Activated naive CD4-positive, alpha-beta T cell treated with anti-CD3 and anti-CD28 coated beads for 36 hours (primary cell): ENCODE measurements at regions not wholly inside any gene's neighbourhood (a gene's known extent, or its start where the extent isn't known, plus 50 kb on each side); places are given as distances from the start of the nearest gene placed in this dataset.

Source experiments
- CTCF ChIA-PET: fragments of 350-600 bp; sonication (Branson Sonifier 250); formaldehyde crosslinking; loops from one replicate; lab custom pipeline; 2021; ENCODE audit warnings: antibody characterized with exemption; lab: Charles Lee
- DNase-seq: peaks from one replicate; pipeline ENCODE4 v3.0.0-alpha.2; 2020
- H3K27ac Mint-ChIP-seq: one replicate; pipeline ENCODE4 v1.8.0; 2021; ENCODE audit warnings: mild to moderate bottlenecking, mixed read lengths
- H3K27me3 Mint-ChIP-seq: one replicate; pipeline ENCODE4 v1.8.0; 2021; ENCODE audit warnings: low read depth, mixed read lengths
- H3K36me3 Mint-ChIP-seq: one replicate; pipeline ENCODE4 v1.8.0; 2021; ENCODE audit warnings: low read depth, mixed read lengths
- H3K4me1 Mint-ChIP-seq: one replicate; pipeline ENCODE4 v1.8.0; 2021; ENCODE audit warnings: low read depth, mixed read lengths
- H3K4me3 Mint-ChIP-seq: one replicate; pipeline ENCODE4 v1.8.0; 2021; ENCODE audit warnings: mild to moderate bottlenecking, moderate library complexity, mixed read lengths
- H3K9me3 Mint-ChIP-seq: one replicate; pipeline ENCODE4 v1.8.0; 2021; ENCODE audit warnings: mixed read lengths
- intact Hi-C: fragments of 100-400 bp; cut with micrococcal nuclease; formaldehyde crosslinking; loops from one replicate; pipeline ENCODE4 v1.15.1; 2023

DNA sequence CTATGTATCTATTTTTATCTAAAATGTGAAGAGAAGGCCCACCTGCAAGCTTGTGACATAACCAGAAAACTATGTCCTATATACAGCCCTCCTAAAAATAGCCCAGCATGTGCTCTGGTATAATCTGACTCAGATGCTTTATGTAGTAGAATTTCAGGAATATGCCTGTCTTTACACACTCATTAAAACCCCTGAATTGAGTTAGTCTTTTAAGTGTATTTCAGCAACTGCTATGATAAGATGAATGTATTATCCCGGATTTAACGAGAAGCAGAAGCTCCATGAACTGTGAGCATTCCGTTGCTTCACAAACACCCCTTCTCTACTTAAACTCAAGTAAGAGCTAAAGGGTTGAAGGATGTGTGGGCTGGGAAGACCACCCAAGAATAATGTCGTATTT lies 89.9 kb upstream of the PRICKLE1 start:
- intact Hi-C loops: no loop called here
- Mint-ChIP-seq H3K27me3 (peaks cover 2% of the 10 kb centered on the region), H3K27ac (no peak overlapping the region), H3K36me3 (no peaks in the 10 kb centered on the region), H3K4me1 (no peaks in the 10 kb centered on the region), H3K9me3 (peaks cover 2% of the 10 kb centered on the region), H3K4me3 (no peak overlapping the region)
- DNase-seq: no peak
- CTCF ChIA-PET: interaction anchor here (0.6 kb wide), 1 partner anchor 1203 kb away, joined by 3 read pairs; no protein-coding TSS in a partner anchor

GRCh38 chr12:42677461-42677860 lies 87.9 kb upstream of the PRICKLE1 start:
- peaks cover 2% of the 10 kb centered on the region for H3K9me3 Mint-ChIP-seq

DNA sequence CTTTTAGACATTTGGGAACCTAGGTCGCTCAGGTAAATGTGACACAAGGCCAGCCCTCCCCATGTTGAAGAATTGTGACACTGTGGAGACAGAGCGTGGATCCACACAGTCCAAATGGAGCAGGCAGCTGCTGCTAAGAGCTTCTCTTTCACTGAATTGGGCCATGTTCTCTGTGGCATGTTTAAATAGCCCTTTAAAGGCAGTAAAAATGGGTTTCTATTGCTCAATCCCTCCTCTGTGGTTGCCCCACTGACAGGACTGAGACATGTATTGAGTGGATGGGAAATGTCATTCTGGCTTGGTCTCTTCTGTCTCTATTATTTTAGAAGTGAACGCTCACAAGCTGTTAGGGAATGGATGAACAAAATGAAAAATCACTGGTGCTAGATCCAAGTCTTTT lies 84.0 kb upstream of the PRICKLE1 start:
- Mint-ChIP-seq H3K36me3 (no peaks in the 10 kb centered on the region), H3K27ac (no peak overlapping the region), H3K4me3 (no peak overlapping the region), H3K9me3 (peaks cover 2% of the 10 kb centered on the region), H3K27me3 (peaks cover 2% of the 10 kb centered on the region), H3K4me1 (no peaks in the 10 kb centered on the region)
- CTCF ChIA-PET: no interaction called here
- no peak for DNase-seq
- intact Hi-C loops: no loop called here

More at GRCh38 chr12:42677461-42677860, 87.9 kb upstream of the PRICKLE1 start:
- no peaks in the 10 kb centered on the region for H3K4me1 Mint-ChIP-seq
- no peak overlapping the region for H3K27ac Mint-ChIP-seq
- H3K27me3 Mint-ChIP-seq: peaks cover 2% of the 10 kb centered on the region
- CTCF ChIA-PET: no interaction called here
- no peaks in the 10 kb centered on the region for H3K36me3 Mint-ChIP-seq
- no peak overlapping the region for H3K4me3 Mint-ChIP-seq
- intact Hi-C loops: no loop called here
- no peak for DNase-seq

- no peaks in the 10 kb centered on the region for H3K4me1 Mint-ChIP-seq
- CTCF ChIA-PET: no interaction called here
- no peak for DNase-seq
- H3K4me3 Mint-ChIP-seq: no peak overlapping the region
- intact Hi-C loops: no loop called here
- no peaks in the 10 kb centered on the region for H3K27me3 Mint-ChIP-seq
- no peak overlapping the region for H3K27ac Mint-ChIP-seq
- no peaks in the 10 kb centered on the region for H3K9me3 Mint-ChIP-seq
- no peaks in the 10 kb centered on the region for H3K36me3 Mint-ChIP-seq
These were observed 81.2 kb upstream of the PRICKLE1 start for GRCh38 chr12:42670719-42671118.

DNA sequence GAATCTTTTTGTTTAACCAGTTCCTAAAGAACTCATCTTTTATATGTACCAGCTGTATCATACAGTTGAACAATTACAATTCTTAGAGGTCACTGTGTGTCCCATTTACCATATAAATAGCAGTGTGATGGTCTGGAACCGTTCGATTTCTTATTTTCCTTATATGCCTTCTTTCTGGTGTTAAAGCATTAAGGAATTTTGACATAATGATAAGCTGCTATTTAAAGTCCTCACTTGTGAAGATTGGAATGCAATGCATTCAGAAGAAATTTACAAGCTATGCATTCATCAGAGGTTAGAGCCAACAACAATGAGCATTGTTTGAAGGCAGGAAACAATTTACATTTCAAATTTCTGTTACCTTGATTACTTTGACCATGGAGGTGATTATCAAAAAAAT lies 80.0 kb upstream of the PRICKLE1 start:
- H3K27me3 Mint-ChIP-seq: no peaks in the 10 kb centered on the region

GRCh38 chr12:42666671-42667243 lies 77.2 kb upstream of the PRICKLE1 start:
- Mint-ChIP-seq H3K4me1 (no peaks in the 10 kb centered on the region), H3K9me3 (peaks cover 3% of the 10 kb centered on the region), H3K36me3 (no peaks in the 10 kb centered on the region), H3K27ac (no peak overlapping the region), H3K4me3 (no peak overlapping the region), H3K27me3 (peaks cover 2% of the 10 kb centered on the region)
- CTCF ChIA-PET: interaction anchor here (0.5 kb wide), 1 partner anchor 762 kb away, joined by 3 read pairs; no protein-coding TSS in a partner anchor
- DNase-seq: no peak
- intact Hi-C loops: no loop called here

More for the DNA sequence above, 80.0 kb upstream of the PRICKLE1 start:
- DNase-seq: no peak
- H3K27ac Mint-ChIP-seq: no peak overlapping the region
- no peak overlapping the region for H3K4me3 Mint-ChIP-seq
- H3K9me3 Mint-ChIP-seq: no peaks in the 10 kb centered on the region
- intact Hi-C loops: no loop called here
- no peaks in the 10 kb centered on the region for H3K36me3 Mint-ChIP-seq
- H3K4me1 Mint-ChIP-seq: no peaks in the 10 kb centered on the region
- CTCF ChIA-PET: no interaction called here

- Mint-ChIP-seq H3K4me1 (no peaks in the 10 kb centered on the region), H3K36me3 (no peaks in the 10 kb centered on the region), H3K4me3 (no peak overlapping the region), H3K27me3 (peaks cover 2% of the 10 kb centered on the region), H3K27ac (no peak overlapping the region), H3K9me3 (peaks cover 3% of the 10 kb centered on the region)
- no peak for DNase-seq
- intact Hi-C loops: no loop called here
- CTCF ChIA-PET: interaction anchor here (0.6 kb wide), 1 partner anchor 322 kb away, joined by 5 read pairs; no protein-coding TSS in a partner anchor
These were observed 74.1 kb upstream of the PRICKLE1 start for GRCh38 chr12:42663621-42664020.

- no peak overlapping the region for H3K27ac Mint-ChIP-seq
- peaks cover 5% of the 10 kb centered on the region for H3K9me3 Mint-ChIP-seq
- H3K36me3 Mint-ChIP-seq: no peaks in the 10 kb centered on the region
- no peak for DNase-seq
- no peaks in the 10 kb centered on the region for H3K4me1 Mint-ChIP-seq
- intact Hi-C loops: no loop called here
- peaks cover 2% of the 10 kb centered on the region for H3K27me3 Mint-ChIP-seq
- H3K4me3 Mint-ChIP-seq: no peak overlapping the region
- CTCF ChIA-PET: no interaction called here
These were observed 71.7 kb upstream of the PRICKLE1 start for GRCh38 chr12:42660968-42661937.

DNA sequence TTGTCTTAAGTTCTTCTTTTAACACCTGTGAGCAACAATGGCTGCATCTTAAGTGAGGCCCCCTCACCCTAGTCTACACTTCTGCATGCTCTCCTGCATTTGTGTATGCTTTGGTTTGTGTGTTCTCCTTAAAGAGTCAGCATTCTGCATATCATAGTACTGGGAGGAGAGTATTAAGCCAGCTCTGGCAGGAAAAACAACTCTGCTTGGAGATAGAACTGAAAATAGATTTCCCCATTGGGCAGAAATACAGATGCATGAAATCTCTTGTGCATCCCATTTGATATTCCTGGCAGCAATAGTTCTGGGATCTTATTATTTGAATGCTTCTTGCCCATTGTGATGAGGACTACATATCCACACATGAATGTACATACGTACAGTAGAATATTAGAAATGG lies 70.6 kb upstream of the PRICKLE1 start:
- CTCF ChIA-PET: no interaction called here

GRCh38 chr12:42652048-42652447 lies 62.5 kb upstream of the PRICKLE1 start:
- H3K4me3 Mint-ChIP-seq: no peak overlapping the region
- no peaks in the 10 kb centered on the region for H3K27me3 Mint-ChIP-seq
- peaks cover 4% of the 10 kb centered on the region for H3K9me3 Mint-ChIP-seq
- CTCF ChIA-PET: no interaction called here
- no peak for DNase-seq
- no peak overlapping the region for H3K27ac Mint-ChIP-seq
- intact Hi-C loops: no loop called here
- H3K4me1 Mint-ChIP-seq: no peaks in the 10 kb centered on the region
- H3K36me3 Mint-ChIP-seq: no peaks in the 10 kb centered on the region

More for the DNA sequence above, 70.6 kb upstream of the PRICKLE1 start:
- Mint-ChIP-seq H3K4me1 (no peaks in the 10 kb centered on the region), H3K27me3 (peaks cover 2% of the 10 kb centered on the region), H3K4me3 (no peak overlapping the region), H3K36me3 (no peaks in the 10 kb centered on the region), H3K9me3 (peaks cover 5% of the 10 kb centered on the region), H3K27ac (no peak overlapping the region)
- DNase-seq: no peak
- intact Hi-C loops: no loop called here

- Mint-ChIP-seq H3K4me1 (no peaks in the 10 kb centered on the region), H3K9me3 (peaks cover 1% of the 10 kb centered on the region), H3K36me3 (no peaks in the 10 kb centered on the region), H3K27ac (no peak overlapping the region), H3K27me3 (no peaks in the 10 kb centered on the region), H3K4me3 (no peak overlapping the region)
- intact Hi-C loops: no loop called here
- DNase-seq: no peak
- CTCF ChIA-PET: no interaction called here
These were observed 58.5 kb upstream of the PRICKLE1 start for GRCh38 chr12:42648061-42648460.

DNA sequence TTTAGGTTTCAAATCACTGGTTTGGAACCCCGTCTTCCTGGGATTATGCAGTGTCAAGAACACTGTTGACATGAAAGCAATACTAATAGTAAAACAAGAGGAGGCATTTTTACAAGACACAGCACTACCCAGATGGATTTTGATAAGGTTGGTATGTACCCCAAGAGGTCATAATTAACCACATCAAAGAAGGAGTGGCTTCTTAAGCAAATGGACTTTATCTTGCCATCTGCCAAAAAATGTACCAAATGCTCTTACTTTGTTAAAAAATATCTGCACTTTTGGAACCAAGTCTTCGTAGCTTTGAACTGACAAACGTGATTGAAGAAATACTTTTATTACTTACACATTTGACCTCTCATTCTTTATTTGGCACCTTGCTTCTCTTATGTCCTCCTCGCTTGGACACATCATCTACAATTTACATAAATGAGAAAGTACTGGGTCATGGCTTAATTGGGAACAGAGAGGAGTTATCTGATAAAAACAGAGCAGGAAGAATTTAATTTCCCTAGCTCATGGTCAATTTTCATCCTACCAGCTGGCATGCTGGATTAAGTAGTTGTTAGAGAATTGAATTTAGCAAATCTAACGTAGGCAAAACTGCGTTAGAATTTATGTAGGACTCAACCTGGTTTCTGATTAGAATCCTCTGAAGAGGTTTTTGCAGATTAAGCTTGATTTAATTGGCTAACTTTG lies 54.5 kb upstream of the PRICKLE1 start:
- Mint-ChIP-seq H3K27me3 (peaks cover 2% of the 10 kb centered on the region), H3K36me3 (no peaks in the 10 kb centered on the region), H3K27ac (no peak overlapping the region), H3K9me3 (no peaks in the 10 kb centered on the region), H3K4me1 (no peaks in the 10 kb centered on the region), H3K4me3 (no peak overlapping the region)
- CTCF ChIA-PET: no interaction called here
- intact Hi-C loops: no loop called here
- DNase-seq: no peak
